ENCODE measurements at regions not wholly inside any gene's neighbourhood (a gene's known extent, or its start where the extent isn't known, plus 50 kb on each side); places are given as distances from the start of the nearest gene placed in this dataset.
"Not testable (repeated sequence)": the region's sequence is repeated elsewhere in the genome, so short reads cannot be mapped to it uniquely, and the experiment has no call there.

DNA sequence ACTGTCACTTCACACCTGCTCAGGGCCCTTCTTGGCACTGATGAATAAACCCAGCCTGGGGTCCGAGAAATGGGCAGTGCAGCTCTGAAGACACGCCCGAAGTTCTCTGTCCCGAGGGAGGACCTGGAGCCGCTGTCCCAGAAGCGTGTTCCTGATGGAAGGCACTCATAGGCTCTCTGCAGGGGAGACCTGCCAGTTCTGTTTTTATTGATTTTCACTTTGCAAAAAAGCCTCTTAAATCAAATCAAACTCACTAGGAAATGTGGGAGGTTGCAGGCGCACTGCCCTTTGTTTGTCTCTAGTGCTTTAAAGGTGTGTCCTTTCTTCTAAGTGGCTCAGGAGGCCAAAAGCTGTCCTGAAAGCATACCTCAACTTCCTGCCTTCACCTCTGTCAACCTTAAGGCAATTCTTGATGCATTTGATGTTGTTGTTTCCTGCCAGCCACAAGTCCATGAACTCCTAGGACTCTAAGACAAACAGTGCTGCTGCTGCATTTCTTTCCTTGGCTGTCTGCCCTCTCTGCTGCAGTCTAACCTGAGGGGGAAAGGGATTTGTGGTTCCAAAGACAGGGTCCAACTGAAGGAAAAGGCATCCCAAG, 663.2 kb downstream of the UQCRFS1 start:
- FAIRE-seq (no peak), ATAC-seq (no peak), DNase-seq (ENCODE audit: low read depth in 1 of 2, low spot score in 1 of 2) (no peak)
- no peak overlapping the region for H3K4me3 ChIP-seq
- H3K9me3 ChIP-seq, result peaks cover 19% of the 10 kb centered on the region; the same call in 2 of the 3 replicates
- WGBS (ENCODE audit: missing lambda C conversion rate), result 5% methylated on average over 7 of the region's 7 CpGs
- H3K27ac ChIP-seq, result no peak overlapping the region
- H3K4me1 ChIP-seq, result no peaks in the 10 kb centered on the region
- ChIA-PET POLR2A (no interaction called here), CTCF (no interaction called here)
- no peak overlapping the region for H3K4me2 ChIP-seq
- TF ChIP-seq EHMT2 (IDR thresholded peaks at IDR 0.05; ENCODE audit: low read depth), result no peak
- no peak for TF ChIP-seq RCOR1 (IDR thresholded peaks at IDR 0.05; ENCODE audit: low read depth, low read length)
- no peak for TF ChIP-seq MAZ (IDR thresholded peaks at IDR 0.05; ENCODE audit: borderline replicate concordance, low read depth, low read length)
- no peak for TF ChIP-seq POLR2A (IDR thresholded peaks at IDR 0.05; ENCODE audit: low read length)
- no peak for TF ChIP-seq CBX2 (IDR thresholded peaks at IDR 0.05; ENCODE audit: borderline replicate concordance, low read depth)
- no peak for TF ChIP-seq HOXB5 (CRISPR knock-in tag; IDR thresholded peaks at IDR 0.05)
- TF ChIP-seq, protein P1, sequence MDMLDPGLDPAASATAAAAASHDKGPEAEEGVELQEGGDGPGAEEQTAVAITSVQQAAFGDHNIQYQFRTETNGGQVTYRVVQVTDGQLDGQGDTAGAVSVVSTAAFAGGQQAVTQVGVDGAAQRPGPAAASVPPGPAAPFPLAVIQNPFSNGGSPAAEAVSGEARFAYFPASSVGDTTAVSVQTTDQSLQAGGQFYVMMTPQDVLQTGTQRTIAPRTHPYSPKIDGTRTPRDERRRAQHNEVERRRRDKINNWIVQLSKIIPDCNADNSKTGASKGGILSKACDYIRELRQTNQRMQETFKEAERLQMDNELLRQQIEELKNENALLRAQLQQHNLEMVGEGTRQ (IDR thresholded peaks at IDR 0.05), result no peak
- TF ChIP-seq KDM5A (IDR thresholded peaks at IDR 0.05), result no peak
- TF ChIP-seq RARB (CRISPR knock-in tag; IDR thresholded peaks at IDR 0.05), result no peak
- TF ChIP-seq NFE2L2 (conservative IDR thresholded peaks at IDR 0.05; ENCODE audit: low read length), result no peak
- TF ChIP-seq TFCP2L1 (CRISPR knock-in tag; IDR thresholded peaks at IDR 0.05), result no peak
- TF ChIP-seq, protein P2, sequence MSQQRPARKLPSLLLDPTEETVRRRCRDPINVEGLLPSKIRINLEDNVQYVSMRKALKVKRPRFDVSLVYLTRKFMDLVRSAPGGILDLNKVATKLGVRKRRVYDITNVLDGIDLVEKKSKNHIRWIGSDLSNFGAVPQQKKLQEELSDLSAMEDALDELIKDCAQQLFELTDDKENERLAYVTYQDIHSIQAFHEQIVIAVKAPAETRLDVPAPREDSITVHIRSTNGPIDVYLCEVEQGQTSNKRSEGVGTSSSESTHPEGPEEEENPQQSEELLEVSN (IDR thresholded peaks at IDR 0.05; ENCODE audit: borderline replicate concordance, low read depth), result no peak

DNA sequence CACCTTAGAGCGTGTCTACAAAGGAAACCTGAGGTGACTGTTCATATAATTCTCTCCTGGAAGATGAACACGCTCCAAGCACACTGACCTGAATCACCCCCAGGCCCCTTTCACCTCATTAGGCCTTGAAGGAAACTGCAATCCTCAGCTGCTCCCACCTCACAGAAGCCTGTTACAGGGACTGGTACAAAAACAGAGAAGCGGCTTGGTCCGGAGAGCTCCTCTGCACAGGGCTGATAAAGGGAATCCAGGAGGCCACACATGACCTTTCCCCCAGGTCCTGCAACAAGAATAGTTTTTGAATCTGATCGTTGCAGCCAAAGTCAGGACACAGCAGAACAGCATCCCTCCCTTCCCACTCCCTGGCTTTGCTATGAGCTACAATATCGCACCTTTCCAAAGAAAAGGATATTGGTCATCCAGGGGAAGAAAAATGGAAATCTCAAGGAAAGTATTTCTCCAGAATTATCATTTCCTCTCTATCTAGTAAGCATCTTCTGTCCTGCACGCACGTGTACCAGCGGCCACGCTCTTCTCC, 666.7 kb downstream of the UQCRFS1 start:
- ChIA-PET POLR2A (no interaction called here), CTCF (interaction anchor here (0.7 to 1.0 kb wide), 2 partner anchors 31 to 1637 kb away, joined by 3 read pairs; no protein-coding TSS in a partner anchor)
- Histone ChIP-seq H3K4me3 (no peak overlapping the region), H3K9me3 (peaks cover 9% of the 10 kb centered on the region; the same call in 2 of the 3 replicates), H3K4me1 (no peaks in the 10 kb centered on the region), H3K4me2 (no peak overlapping the region), H3K27ac (no peak overlapping the region)
- no peak for FAIRE-seq
- TF ChIP-seq CEBPB (IDR thresholded peaks at IDR 0.05) (no peak), NR3C1 (IDR thresholded peaks at IDR 0.05) (no peak), CBX8 (IDR thresholded peaks at IDR 0.05) (no peak), HOXB5 (CRISPR knock-in tag; IDR thresholded peaks at IDR 0.05) (no peak), EP300 (IDR thresholded peaks at IDR 0.05) (no peak), FOXS1 (CRISPR knock-in tag; IDR thresholded peaks at IDR 0.05) (no peak), MAZ (IDR thresholded peaks at IDR 0.05; ENCODE audit: borderline replicate concordance, low read depth, low read length) (no peak), ZSCAN20 (CRISPR knock-in tag; IDR thresholded peaks at IDR 0.05) (no peak), HEYL (CRISPR knock-in tag; IDR thresholded peaks at IDR 0.05) (no peak)
- TF ChIP-seq, protein P3, sequence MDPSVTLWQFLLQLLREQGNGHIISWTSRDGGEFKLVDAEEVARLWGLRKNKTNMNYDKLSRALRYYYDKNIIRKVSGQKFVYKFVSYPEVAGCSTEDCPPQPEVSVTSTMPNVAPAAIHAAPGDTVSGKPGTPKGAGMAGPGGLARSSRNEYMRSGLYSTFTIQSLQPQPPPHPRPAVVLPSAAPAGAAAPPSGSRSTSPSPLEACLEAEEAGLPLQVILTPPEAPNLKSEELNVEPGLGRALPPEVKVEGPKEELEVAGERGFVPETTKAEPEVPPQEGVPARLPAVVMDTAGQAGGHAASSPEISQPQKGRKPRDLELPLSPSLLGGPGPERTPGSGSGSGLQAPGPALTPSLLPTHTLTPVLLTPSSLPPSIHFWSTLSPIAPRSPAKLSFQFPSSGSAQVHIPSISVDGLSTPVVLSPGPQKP (IDR thresholded peaks at IDR 0.05; ENCODE audit: low read depth, low read length), result no peak
- TF ChIP-seq, protein P4, sequence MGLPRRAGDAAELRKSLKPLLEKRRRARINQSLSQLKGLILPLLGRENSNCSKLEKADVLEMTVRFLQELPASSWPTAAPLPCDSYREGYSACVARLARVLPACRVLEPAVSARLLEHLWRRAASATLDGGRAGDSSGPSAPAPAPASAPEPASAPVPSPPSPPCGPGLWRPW (IDR thresholded peaks at IDR 0.05), result no peak
- WGBS (ENCODE audit: missing lambda C conversion rate), result 26% methylated on average over 10 of the region's 10 CpGs
- no peak for ATAC-seq
- no peak for DNase-seq (ENCODE audit: low read depth in 1 of 2, low spot score in 1 of 2)

DNA sequence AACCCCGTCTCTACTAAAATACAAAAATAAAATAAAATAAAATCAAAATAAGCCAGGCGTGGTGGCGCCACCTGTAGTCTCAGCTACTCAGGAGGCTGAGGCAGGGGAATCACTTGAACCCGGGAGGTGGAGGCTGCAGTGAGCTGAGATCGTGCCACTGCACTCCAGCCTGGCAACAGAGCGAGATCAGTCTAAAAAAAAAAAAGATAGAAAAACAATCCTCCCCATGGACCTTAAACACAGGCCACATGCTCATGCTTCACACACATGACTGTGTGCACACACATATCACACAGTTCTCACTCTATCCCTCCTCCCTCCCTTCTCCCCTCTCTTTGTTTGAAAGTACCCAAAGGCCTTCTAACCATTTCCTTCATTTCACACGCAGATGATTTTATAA, 667.6 kb downstream of the UQCRFS1 start:
- H3K4me3 ChIP-seq; H3K4me1 ChIP-seq; POLR2A ChIA-PET; FAIRE-seq; H3K27ac ChIP-seq; H3K4me2 ChIP-seq; H3K9me3 ChIP-seq; DNase-seq (ENCODE audit: low read depth in 1 of 2, low spot score in 1 of 2); ATAC-seq: not testable (repeated sequence)
- CTCF ChIA-PET, result interaction anchor here (0.9 kb wide), 1 partner anchor 20 kb away, joined by 3 read pairs; no protein-coding TSS in a partner anchor
- 10% methylated on average over 7 of the region's 7 CpGs for WGBS (ENCODE audit: missing lambda C conversion rate)

Data from A549 (cell line).